NB4 (cell line): ENCODE measurements at regions not wholly inside any gene's neighbourhood (a gene's known extent, or its start where the extent isn't known, plus 50 kb on each side); places are given as distances from the start of the nearest gene placed in this dataset.

Source experiments
- MYC ChIP-seq: IDR thresholded peaks from 2 replicates; pipeline ENCODE4 v1.6.1; 2011; ENCODE audit warnings: low read depth, low read length
- TF ChIP-seq, protein P1 (sequence below): IDR thresholded peaks from one replicate; pipeline ENCODE4 v1.5.1; 2012; ENCODE audit warnings: low read depth, low read length

- TF ChIP-seq MYC, result no peak
- TF ChIP-seq, protein P1, sequence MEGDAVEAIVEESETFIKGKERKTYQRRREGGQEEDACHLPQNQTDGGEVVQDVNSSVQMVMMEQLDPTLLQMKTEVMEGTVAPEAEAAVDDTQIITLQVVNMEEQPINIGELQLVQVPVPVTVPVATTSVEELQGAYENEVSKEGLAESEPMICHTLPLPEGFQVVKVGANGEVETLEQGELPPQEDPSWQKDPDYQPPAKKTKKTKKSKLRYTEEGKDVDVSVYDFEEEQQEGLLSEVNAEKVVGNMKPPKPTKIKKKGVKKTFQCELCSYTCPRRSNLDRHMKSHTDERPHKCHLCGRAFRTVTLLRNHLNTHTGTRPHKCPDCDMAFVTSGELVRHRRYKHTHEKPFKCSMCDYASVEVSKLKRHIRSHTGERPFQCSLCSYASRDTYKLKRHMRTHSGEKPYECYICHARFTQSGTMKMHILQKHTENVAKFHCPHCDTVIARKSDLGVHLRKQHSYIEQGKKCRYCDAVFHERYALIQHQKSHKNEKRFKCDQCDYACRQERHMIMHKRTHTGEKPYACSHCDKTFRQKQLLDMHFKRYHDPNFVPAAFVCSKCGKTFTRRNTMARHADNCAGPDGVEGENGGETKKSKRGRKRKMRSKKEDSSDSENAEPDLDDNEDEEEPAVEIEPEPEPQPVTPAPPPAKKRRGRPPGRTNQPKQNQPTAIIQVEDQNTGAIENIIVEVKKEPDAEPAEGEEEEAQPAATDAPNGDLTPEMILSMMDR, result no peak
Observed at GRCh38 chr7:156167987-156168386, 355.7 kb upstream of the SHH start.
